ENCODE measurements at regions not wholly inside any gene's neighbourhood (a gene's known extent, or its start where the extent isn't known, plus 50 kb on each side); places are given as distances from the start of the nearest gene placed in this dataset.
A peak's percentile ranks its signal among the peaks of the same experiment; 100 is the strongest.

DNA sequence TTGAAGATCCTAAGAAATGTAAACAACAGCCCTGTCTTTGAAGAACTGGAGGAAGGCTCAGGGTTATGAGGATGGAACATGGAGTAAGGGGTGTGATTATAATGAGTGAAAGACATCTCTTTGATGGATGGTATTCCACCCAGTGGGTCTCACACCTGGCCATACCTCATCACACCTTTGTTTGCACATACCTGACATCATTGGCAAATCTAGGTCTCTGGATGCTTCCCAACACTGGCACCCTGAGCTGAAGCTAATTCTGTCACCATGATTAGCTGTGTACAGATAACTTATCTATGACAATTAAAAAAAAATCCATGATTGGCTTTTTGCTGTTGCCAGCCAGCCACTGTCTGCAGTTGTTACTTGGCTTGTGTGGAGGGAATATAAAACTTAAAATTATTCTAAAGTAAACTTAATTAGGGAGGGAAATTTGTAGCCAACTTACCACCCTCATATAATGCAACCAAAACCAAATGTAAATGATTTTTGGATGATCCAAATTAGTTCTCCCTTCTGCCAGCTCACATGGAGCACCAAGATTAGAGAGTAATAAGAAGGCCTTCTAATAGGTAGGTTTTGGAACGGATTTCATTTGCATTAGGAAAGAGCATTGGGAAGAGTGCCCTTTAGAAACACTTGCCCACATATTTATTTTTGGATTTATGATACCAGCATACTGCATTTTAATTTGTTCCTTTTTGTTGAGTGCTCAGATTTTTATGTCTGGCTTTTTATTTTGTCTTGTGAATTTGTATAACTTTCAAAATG is 249.5 kb downstream of the SOX4 start:
- no peak for DNase-seq (ENCODE audit: extremely low read depth, low read depth, low spot score)

DNA sequence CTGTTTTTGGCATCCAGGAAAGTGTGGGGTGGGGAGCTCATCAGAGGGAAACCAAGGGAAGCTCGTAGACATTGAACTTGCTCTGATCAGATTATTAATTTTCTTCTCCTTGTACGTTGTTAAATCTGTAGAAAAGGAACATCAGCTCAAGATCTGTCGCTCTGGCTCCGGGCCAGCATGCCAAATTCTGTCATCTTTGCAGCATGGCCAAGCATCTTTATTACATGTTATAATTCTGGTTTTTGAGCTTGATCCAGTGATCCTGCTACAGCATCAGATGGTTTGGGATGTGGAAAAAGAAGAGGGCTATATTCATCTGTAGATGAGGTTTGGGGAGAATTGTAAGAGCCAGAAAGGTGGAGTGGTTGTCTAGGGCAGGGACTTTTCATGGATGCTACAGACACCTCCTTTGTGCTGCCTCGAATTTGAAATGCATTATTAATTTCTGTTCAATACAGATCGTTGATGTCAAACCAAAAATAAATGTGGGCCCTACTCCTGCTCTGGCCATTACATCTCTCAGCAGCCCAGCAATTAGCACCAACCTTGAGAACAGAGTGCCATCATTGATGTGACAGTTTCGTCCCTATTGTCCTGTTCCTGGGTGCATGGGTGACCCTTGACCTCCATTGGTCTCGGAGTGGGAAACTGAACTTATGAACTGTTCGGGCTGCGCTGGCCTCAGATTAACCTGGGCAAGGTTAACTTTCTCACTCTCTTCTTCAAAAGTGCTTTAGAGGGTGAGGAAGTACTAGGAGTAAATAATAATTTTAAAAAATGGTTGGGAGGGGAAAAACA is 250.8 kb downstream of the SOX4 start:
- no peak for DNase-seq (ENCODE audit: extremely low read depth, low read depth, low spot score)

DNA sequence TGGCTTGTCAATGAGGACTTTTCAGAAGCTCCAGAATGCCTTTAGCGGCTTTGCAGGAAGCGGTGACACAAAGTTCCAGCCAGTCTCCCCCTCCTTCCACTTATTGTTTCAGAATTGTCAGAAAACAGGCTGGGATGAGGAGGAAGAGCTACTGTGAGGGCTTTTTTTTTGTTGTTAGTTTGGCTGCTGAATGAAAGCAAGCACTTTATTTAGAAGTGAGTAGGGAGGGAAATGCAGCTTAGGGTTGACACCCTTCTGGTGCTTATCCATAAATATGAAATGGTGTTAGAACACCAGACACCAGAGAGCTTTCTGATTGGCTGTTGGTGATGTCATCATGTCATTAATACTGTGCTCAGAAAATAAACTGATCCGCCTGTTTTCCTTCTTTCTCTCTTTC is 251.5 kb downstream of the SOX4 start:
- DNase-seq (ENCODE audit: extremely low read depth, low read depth, low spot score) = peak; percentile 68

DNA sequence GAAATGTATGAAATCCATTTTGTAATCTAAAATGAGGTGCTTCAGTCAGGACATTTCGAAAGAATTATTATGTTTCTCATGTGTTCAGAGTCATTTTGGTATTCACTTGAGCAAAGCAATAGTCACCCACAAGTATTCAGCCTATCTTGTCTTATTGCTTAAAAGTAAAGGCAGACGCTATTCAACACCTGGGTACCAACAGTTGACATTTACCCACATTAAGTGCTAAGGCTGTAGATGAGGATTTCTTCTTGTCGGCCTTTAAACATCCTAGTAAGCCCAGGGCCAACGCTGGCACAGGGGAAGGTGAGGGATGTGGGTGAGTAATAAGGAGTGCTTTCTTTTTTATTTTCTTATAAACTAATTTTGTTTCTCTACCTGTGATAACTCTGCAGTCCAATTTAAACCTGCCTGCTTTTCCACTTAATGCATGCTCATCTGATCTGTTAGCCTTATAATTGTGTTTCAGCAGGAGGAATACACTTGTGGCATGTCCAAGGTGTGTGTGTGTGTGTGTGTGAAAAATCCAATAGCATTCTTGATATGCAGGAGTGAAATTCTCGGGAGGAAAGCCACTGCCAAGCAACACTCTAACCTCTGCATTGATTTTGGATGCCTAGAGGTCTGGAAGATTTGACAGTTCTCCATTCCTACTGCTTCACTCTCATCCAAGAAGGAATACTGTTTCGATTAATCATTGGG is 252.0 kb downstream of the SOX4 start:
- DNase-seq (ENCODE audit: extremely low read depth, low read depth, low spot score) = no peak

DNA sequence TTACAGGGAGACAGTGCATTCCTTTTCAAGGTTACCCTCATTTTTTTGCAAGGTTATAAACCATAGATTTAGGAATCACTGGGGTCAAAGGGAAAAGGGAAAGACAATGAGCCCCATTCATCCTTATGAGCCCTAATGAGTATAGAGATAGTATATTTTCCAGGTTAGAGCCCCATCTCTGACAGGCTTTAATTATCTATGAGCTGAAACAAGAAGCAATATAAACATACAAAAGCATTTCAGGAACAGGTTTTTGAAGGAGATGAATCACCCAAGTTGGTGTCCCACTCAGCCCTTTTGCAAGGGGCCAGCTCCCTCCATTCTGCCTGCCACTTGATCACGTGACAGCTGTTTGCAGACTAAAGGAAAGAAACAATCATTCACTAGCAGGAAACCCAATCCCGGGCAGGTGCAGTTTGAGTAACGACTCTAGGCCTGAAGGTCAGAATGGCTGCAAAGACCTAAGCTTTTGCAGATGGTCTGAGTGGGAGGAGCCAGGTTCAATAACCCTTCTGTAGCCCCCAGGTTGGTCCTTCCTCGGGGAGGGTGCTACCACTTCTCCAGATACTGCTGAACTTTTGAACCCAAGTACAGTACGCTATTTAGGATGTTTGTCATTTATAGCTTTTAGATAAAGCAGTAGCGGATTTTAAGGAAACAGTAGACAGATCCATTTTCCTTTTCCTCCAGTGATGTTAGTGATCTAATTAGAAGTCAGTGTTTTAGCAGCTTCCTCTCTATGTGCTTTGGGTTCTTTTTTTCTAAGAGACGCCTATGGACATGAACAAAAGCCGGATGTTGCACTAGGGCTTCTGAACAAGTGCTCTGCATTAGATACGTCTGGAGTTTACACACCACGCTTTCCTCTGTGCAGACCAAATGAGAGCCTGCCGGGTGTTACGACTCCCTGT is 253.2 kb downstream of the SOX4 start:
- peak; percentile 87 for DNase-seq (ENCODE audit: extremely low read depth, low read depth, low spot score)

DNA sequence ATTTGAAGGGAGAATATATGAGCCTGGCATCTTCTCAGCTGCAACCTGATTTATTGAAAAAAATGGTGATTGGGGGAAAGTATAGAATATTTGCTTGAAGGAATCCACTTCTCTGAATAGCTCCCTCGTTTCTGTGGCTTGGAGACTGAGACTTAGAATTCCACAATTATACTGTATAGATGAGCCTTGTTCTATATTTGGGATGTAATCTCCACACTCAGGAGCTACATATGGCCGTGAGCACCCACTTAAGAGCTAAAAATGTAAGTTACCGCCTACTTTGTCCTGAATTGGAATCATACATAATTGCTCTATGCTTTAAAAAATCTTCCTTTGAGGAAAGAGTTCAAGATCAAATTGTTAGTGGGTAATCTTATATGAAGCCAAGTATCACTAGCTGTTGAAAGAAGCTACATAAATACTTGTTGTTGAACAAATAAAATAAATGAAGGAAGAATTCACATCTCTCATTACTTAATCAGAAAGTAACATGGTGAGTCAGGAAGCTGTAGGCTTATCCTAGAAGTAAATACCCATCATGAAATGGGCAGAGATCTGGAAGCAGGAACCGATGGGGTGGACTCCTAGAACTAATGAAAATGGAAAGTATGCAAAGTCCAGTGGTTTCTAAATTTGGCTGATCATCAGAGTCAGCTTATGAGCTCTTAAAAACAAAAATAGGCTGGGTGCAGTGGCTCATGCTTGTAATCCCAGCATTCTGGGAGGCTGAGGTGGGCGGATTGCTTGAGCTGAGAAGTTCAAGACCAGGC is 254.3 kb downstream of the SOX4 start:
- no peak for DNase-seq (ENCODE audit: extremely low read depth, low read depth, low spot score)

DNA sequence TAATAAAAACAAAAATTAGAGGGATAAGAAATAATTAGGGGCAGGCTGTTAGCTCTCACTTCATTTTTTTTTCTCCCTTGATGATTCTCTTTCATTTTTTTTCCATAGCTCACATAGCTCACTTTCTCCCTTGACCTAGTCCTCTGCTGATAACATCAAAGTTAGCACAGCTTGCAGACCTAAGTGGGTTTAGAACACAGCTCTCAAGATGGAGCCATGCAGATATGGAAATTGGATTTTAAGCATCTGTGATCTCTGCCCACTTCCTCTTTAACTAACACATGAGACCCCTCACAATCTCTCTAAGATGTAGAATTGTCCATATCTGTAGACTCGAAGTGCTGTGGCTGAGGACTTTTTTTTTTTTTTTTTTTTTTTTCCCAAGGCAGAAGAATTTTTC is 257.1 kb downstream of the SOX4 start:
- no peak for DNase-seq (ENCODE audit: extremely low read depth, low read depth, low spot score)

DNA sequence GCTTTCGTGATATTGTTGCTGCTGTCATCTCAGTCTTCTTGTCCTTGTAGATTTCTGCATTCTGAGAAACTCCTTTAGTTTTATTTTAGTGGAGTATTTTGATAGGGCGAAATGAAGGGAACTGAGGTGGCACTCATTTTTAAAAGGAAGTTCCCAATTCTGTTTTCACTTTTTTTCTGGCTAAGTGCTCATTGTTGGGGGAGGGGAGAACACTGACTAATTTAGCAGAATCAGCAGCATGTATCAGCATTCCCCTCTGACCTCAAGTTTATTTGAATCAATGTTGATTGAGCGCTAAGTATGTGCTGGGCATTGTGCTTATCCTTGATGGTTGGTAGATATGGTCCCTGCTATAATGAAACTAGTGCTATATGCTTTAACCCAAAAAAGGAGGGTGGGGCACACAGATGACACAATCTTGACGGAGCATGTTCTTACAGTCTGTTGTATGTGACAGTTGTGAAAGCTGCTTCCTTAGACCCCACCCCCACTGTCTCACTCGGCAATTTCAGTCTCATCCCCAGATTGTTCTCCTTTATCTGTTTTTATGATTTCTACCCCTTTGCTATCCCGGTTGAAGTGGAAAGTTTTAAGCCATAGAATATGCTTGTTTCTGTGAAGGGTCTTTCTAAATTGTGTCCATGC is 262.4 kb downstream of the SOX4 start:
- no peak for DNase-seq (ENCODE audit: extremely low read depth, low read depth, low spot score)

DNA sequence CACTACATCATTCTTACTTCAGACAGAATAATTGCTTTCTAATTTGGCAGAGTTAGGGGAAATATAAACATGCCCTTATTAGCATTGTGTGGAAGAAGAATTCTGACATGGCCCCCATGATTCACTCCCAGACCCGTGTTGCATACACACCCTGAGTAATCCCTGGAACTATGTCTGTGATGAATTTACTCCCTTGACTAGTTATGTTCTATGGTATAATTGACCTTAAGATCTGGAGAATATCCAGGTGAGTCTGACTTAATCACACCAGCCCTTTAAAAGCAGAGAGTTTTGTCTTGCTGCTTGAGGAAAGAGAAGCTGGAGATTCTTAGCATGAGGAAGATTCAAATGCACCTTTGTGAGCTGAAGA is 262.9 kb downstream of the SOX4 start:
- no peak for DNase-seq (ENCODE audit: extremely low read depth, low read depth, low spot score)

DNA sequence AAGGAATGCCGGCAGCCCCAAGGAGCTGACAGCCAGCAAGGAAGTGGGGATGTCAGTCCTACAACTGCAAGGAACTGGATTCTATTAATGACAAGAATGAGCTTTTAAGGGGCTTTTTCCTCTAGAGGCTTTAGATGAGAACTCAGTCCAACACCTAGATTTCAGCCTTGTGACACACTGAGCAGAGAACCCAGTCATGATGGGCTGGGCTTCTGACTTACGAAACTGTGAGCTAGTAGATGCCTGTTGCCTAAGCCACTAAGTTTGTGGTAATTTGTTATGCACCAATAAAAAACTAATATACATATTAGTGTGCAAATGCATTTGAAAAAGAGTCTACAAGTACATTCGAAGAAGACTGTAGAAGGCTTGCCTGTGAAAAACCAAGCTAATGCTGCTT is 263.3 kb downstream of the SOX4 start:
- DNase-seq (ENCODE audit: extremely low read depth, low read depth, low spot score) = no peak

DNA sequence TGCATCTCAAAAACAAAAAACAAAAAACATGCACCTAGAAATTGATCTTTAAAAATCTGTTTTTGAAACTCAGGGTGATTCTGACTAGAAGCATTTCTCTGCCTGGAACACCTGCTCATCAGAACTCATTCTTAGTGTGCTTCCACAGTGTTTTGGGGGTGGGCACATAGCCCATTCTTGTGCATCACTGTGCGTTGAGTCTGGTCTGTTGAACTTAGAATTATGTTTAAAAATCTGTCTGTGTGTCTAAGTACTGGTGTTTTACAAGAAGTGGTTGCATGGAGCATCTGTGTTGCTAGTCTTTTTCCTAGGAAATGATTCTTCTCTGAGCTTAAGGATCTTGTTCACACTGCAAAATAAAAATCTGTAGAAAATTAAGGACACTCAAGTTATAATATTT is 264.5 kb downstream of the SOX4 start:
- DNase-seq (ENCODE audit: extremely low read depth, low read depth, low spot score) = no peak

DNA sequence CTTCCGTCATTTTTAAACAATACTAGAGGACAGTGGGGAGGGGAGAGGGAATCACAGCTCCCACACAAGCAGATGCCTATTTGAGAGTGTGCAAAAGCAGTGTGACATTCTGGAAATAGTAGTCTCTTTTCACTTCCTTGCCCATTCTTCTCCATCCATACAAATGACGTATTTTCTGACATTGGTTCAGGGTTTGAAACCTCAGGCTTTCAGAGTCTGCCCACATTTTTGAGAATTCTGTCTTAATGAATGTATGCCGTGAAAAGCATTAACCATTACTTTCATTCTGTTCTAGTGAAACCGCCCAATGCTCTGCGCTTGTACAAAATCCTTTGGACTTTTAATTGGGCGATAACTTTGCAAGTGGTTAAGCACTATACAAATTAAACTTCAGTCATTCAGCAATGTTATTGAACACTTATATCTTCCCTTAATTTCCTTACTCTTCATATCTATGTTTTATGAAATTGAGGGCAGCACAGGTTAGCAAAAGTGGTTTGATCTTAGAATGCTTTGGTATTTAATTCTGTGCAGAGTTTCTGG is 265.7 kb downstream of the SOX4 start:
- DNase-seq (ENCODE audit: extremely low read depth, low read depth, low spot score) = no peak

DNA sequence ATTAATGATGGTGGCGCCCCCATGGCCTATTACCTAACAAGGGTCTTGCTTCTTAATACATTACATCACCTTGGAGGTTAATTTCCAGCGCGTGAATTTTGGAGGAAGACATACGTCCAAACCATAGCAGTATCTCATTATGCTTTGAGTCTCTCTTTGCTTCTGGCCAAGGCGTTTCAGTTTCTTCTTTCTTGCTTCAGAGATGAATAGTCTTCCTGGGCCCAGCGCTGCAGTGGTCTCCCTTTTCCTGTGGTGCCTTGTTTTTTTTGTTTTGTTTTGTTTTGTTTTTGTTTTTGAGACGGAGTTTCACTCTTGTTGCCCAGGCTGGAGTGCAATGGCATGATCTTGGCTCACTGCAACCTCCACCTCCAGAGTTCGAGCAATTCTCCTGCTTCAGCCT is 268.4 kb downstream of the SOX4 start:
- no peak for DNase-seq (ENCODE audit: extremely low read depth, low read depth, low spot score)

DNA sequence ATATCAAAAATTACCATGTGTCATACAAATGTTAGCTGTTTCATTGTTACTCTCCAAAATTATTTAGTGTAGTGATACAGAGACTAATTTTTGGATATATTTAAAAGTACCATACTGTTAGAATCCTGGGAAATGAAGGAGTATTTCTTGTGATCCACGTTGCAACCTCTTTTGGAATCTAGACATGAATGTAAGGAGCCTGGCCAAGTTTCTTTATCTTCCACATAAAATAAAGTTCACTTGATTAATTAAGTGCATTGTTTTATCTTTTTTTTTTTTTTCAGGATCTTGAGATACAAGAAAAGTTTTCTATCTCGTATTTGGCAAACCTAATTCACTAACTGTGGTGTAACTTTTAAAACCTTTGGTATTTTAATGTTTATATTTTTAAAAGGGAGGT is 270.7 kb downstream of the SOX4 start:
- DNase-seq (ENCODE audit: extremely low read depth, low read depth, low spot score) = no peak

DNA sequence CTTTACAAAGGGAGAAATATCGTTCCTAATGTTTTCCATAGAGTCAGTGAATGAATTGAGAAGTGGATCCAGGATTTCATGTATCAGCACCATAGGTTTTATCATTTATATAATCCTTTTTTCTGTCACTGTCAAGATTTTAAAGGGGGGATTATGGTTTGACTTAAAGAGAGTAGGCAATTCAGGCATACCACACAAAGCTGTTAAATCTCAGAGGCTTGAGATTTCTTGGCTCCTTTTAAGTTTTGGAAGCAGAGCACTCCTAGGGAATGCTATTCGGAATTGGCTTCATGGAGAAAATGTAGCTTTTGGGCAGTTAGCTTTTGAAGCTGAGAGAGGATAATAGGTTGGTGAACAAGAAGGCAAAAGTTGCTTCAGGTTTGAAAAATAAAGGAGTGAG is 274.7 kb downstream of the SOX4 start:
- DNase-seq (ENCODE audit: extremely low read depth, low read depth, low spot score) = no peak

DNA sequence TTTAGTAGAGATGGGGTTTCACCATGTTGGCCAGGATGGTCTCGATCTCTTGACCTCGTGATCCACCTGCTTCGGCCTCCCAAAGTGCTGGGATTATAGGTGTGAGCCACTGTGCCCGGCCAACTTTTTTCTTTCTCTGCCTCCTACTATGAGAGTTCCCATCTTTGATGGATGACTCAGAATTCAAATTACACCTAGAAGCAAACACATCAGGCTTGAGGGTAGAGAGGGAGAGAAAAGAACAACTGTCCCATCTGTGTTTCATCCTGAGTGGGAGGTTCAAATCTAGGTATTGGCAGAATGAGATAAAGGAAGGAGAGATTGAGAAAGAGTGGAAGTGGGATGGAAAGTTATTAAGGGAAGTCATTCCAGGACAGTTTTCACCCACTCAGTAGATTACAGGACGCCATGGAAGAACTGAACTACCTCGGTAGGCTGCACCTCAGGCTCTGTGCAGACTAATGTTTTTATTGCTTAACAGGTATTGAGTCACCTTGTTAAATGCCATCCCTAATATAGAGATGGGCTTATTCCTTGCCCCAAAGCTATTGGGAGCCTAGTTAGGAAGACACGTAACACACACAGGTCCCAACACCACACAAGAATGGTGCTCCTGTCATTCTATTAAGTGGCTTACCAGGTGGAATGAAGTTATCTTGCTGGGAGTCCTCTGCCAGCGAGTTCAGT is 275.7 kb downstream of the SOX4 start:
- DNase-seq (ENCODE audit: extremely low read depth, low read depth, low spot score) = no peak

DNA sequence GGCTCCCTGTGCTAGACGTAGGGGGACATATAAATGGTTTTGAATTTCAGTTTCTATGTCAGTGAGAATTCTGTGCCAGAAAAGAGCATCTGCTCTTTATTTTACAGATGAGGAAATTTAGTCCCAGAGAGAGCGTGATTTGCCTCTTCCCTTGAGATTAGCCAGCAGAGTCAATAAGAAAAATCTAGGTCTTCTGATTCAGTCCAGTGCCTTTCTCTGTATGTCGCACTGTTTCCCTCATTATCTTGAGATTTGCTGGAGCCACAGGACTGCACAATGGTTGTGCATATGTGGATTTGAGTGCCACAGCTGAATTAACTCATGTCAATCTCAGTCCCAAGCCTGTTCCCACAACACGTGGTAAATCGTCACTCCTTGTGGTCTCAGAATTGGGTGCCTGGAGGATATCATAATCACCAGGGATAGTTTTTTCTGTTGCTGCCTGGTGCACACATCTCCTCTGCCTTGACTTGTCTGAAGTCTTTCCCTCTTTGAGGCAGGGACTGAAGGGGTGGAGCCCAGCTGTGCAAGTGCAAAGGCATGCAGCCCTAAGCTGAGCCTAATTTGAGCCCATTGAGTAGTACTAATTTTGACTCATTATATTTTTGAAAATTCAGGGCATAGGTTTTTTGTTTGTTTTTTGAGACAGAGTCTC is 276.7 kb downstream of the SOX4 start:
- DNase-seq (ENCODE audit: extremely low read depth, low read depth, low spot score) = no peak

DNA sequence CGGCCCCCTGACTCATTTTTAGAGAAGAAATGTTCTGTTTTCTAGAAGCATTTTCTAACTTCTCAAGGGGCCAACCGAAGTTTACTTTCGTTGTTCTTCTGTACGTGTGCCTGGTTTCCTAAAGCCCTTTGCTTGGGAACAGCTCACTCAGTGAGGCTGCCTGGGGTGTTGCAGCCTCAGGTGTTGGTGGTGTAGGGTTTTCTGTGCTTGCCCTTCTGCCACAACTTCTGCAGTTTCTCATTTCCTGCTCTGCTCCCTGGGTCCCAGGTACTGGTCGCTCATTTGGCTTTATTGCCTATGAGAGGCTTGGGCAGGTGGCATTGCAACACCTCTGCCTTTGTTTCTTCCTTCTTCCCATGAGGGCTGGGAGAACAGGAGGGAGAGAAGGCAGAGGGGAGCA is 278.3 kb downstream of the SOX4 start:
- DNase-seq (ENCODE audit: extremely low read depth, low read depth, low spot score) = no peak
